GM21737 (cell line): ENCODE measurements at regions not wholly inside any gene's neighbourhood (a gene's known extent, or its start where the extent isn't known, plus 50 kb on each side); places are given as distances from the start of the nearest gene placed in this dataset.

Source experiments
- ATAC-seq: cut with Tn5 transposase; IDR thresholded peaks from one replicate; pipeline ENCODE4 v1.9.1; 2021; ENCODE audit warnings: mild to moderate bottlenecking, moderate library complexity; ENCODE audit not compliant: unreplicated experiment

GRCh38 chr1:57886376-57886775 is 462.5 kb upstream of the DAB1 start:
- ATAC-seq: no peak

GRCh38 chr1:57883642-57883995 is 459.8 kb upstream of the DAB1 start:
- no peak for ATAC-seq

DNA sequence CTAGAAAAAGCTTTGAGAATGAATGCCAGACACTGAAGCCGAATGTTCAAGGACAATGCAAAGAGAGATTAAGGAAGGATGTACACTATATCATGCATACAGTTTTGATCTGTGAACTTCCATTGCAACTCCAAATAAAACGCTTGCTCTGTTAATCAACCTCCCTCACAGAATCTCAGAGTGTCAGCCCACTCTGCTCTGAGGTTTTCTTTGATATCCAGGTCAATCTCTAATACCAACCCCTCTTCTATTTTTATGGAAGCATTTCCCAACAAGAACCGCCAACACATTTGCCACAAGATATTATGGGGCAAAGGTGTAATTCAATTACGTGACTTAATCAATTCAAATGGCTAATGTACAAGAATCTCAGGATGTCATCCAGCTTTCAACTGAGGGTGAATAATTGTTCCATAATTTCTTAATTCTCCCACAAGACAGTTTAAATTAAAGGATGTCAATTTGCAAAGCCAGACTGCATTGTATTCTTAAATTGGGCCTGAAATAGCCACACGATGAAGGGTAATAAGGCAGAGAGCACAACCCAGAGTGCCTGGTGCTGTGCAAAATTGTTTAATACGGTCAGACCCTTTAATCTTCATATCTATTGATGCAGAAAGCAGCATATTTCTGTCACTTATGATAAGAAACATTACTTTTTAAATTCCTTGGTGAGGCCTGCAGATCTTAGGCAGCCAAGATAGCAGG is 459.2 kb upstream of the DAB1 start:
- no peak for ATAC-seq

DNA sequence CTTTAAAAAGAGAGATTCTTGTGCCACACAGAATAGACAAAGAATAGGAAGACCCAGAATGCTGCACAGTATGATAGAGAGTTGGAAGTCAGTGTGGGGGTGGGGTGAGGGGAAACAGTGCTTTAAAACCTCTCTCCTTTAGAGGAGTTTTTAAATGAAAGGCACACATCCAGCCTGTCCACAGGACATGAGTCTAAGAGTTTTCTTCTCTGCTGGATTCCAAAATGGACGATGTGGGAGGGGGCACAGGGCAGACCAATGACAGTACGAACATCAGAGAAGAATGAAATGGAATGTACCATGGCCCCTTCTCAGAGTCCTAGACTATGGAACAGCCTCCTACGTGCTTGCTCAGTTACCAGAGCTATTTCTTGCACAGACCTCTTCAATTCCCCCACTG is 458.2 kb upstream of the DAB1 start:
- no peak for ATAC-seq

- ATAC-seq: no peak
Measured at GRCh38 chr1:57881639-57882038, 457.8 kb upstream of the DAB1 start.

GRCh38 chr1:57879700-57880099 is 455.8 kb upstream of the DAB1 start:
- ATAC-seq: no peak

- no peak for ATAC-seq
Measured at GRCh38 chr1:57874418-57874877, 450.6 kb upstream of the DAB1 start.

GRCh38 chr1:57872913-57873312 is 449.1 kb upstream of the DAB1 start:
- no peak for ATAC-seq

DNA sequence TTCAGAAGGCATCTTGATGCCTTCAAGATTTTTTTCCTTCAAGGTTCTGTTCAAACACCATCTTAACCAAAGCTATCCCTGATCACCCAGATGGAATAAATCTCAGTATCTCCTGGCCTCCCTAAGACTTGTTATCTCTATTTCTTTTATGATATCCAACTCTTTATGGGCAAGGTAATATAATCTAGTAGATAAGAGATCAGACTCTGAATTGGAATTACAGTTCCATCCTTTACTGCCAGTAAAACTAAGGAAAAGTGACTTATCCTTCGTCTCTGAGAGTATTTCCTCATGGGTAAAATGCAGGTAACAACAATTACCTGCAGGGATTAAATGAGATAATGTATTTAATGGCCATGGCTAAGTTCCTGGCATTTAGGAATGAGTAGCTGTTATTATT is 445.0 kb upstream of the DAB1 start:
- ATAC-seq: no peak

DNA sequence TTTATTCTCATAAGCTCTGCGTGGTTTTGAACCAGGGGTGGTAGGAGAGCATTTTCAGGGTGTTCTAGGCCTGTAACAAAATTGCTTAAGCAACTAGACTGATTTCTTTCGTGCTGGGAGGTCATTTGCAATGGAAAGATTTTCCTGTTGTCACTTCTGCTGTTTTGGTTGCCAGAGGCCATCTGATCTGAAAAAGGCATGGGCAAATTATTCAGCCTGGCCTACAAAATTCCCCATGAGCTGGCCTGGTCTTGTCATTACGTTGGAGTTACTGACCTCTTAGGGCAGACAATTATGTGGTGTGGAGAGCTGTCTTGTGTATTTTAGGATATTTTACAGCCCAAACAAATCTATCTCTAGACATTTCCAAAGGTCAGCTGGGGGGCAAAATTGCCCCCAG is 444.4 kb upstream of the DAB1 start:
- ATAC-seq: no peak

- ATAC-seq: no peak
Measured at GRCh38 chr1:57866998-57867397, 443.1 kb upstream of the DAB1 start.

DNA sequence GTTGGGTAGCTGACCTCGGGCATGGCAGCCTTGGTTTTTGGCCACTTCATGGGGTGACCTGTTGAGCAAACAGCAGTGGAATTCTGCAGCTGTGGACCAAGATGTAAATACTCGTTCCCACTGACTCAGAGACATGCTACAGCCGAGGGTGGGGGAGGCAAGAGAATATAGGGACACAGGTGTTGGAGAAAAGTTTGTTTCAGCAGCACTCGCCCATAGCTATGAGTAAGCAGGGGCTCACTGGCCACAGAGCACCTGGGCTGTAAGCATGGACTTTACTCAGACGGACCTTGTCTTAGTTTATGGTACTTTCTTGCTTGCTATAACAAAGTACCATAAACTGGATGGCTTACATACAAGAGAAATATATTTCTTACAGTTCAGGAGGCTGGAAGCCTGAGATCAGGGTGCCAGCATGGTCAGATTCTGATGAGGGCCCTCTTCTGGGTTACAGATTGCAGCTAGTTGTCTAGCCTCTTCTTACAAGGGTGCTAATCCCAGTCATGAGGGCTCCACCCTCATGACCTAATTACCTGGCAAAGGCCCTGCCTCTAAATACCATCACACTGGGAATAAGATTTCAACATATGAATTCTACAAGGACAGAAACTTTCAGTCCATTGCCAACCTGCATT is 437.2 kb upstream of the DAB1 start:
- no peak for ATAC-seq

- ATAC-seq: no peak
Measured at GRCh38 chr1:57860325-57860724, 436.5 kb upstream of the DAB1 start.

DNA sequence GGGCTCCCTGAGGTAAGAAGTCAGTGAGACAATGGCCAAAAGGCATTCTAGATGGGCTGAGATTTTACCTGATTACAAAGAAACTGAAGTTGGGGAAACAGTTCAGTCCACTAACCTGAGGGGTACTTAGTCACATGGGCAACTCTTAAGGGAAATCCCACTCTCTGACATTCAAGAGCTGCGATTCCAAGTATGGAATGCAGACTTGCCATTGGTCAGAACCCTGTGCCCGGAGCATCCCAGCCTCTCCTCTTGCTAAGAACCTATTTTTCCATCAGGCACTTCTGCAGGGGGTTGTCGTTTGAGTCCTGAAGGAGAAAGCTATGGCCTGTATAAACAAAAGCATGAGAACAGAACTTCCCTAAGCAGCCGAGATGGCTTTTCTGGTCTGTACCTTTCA is 434.9 kb upstream of the DAB1 start:
- no peak for ATAC-seq

DNA sequence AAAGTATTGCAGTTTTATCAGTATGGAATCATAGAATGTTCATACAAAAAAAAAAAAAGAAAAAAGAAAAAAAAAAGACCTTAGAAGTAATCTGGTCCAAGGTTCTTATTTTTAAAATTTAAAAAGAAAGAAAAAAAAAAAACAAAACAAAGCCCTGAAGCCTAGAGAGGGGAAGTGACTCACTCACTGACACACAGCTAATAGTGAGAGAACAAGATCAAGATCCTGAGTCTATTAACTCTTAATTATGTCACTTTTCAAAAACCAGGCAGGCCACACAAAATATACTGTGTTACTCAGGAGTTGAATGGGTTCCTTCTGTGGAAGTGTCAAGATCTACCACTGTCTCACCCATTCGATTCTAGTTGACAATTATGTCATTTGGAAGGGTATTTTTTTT is 433.9 kb upstream of the DAB1 start:
- no peak for ATAC-seq

GRCh38 chr1:57854436-57854835 is 430.6 kb upstream of the DAB1 start:
- no peak for ATAC-seq

DNA sequence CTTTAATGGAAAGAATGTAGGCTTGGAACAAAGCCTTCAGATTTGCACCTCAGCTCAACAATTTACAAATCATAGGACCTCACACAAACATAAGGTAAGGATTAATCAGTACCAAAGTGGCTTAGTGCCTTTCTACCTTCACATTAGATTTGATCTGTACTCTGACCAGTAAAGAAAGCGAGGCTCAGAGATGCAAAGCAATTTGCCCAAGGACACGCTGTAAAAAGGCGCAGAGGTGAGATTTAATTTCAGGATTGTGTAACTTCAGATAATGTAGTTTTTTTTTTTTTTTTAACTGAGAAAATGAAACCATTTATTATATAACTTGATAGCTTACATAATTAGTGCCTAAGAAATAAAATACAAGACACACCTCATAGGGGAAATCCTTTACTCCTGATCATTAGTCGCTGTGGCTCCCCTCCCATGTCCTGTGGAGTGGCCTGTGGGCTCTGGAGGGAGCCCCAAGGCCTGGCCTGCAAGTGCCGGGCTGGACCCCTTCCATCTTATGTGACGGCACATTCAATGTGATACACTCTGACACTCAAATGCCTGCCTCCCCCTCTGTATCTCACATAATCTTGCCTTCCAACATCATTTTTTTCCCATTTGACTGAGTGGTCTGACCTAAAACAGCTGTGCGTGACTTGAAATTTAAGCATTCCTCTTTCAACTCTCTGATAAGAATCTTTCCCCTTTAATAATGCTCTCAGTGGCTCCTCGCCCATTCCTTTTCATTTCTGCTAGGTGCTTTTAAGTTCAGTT is 426.5 kb upstream of the DAB1 start:
- ATAC-seq: no peak

DNA sequence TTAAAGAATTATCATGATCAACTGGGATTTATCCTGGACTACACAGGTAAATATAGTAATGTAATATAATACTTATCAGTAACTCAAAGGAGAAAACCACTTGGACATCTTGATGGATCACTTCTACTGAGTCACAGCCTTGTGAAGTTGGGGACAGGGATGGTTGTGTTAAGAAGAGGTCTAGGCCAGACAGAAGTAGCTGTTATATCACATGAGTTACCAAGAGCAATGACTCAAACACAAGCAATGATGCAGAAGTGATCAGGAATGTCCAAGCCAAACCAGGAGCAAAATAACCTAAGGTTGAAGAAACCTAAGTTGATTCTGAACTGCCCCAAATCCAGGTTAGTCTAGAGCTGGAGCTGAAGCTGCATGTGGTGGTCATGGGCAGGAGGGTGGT is 424.5 kb upstream of the DAB1 start:
- ATAC-seq: no peak

GRCh38 chr1:57845041-57845440 is 421.2 kb upstream of the DAB1 start:
- no peak for ATAC-seq

GRCh38 chr1:57844382-57844980 is 420.6 kb upstream of the DAB1 start:
- no peak for ATAC-seq

- no peak for ATAC-seq
Measured at GRCh38 chr1:57843760-57844159, 419.9 kb upstream of the DAB1 start.

GRCh38 chr1:57839526-57839925 is 415.7 kb upstream of the DAB1 start:
- no peak for ATAC-seq
